K562 (cell line): ENCODE measurements at regions not wholly inside any gene's neighbourhood (a gene's known extent, or its start where the extent isn't known, plus 50 kb on each side); places are given as distances from the start of the nearest gene placed in this dataset.

Source experiments
- ATAC-seq: fragments of 200-7000 bp; cut with Tn5 transposase; 3 replicates; pipeline ENCODE4 v1.9.1; 2020; ENCODE audit warnings: moderate library complexity
- BruUV-seq: library from RNA; stranded (reverse); fragments of 400-500 nt; replicated peaks from 2 replicates; lab custom pipeline; 2021; lab: Mats Ljungman, UMichigan
- CTCF ChIA-PET: fragments of 300-600 bp; formaldehyde crosslinking; extraction: SDS; loops from one replicate; lab custom pipeline; 2021; ENCODE audit warnings: low intra/inter-chr PET ratio; lab: Yijun Ruan, JAX
- POLR2A ChIA-PET: fragments of 300-600, 350-650 bp; sonication (Branson Sonifier 250); formaldehyde crosslinking; extraction: SDS; loops from one replicate; lab custom pipeline; 2021; ENCODE audit warnings: antibody characterized with exemption, inconsistent platforms; lab: Yijun Ruan, JAX
- DNase-seq, 4 experiments: peaks; one replicate each; pipeline versions ENCODE4 v3.0.0 to v3.0.0-alpha.2; 2011 to 2018; ENCODE audit warnings: low spot score in 3 of 4, mixed read lengths in 3 of 4; ENCODE audit errors: extremely low read depth in 1 of 4
- FAIRE-seq: peaks from 2 replicates; lab custom pipeline; 2011; peaks lifted over from hg19 to GRCh38; lab: Jason Lieb, UNC
- H2AFZ ChIP-seq: 2 replicates; pipeline ENCODE4 v1.6.0; 2011; ENCODE audit warnings: low read depth, low read length, control low read depth, inconsistent platforms
- H3K27ac ChIP-seq: fragments of 200-600 bp; 3 replicates; pipeline ENCODE4 v1.8.0; 2011; ENCODE audit warnings: low read depth, mild to moderate bottlenecking, control low read depth, inconsistent platforms, low read length, moderate library complexity, mixed read lengths; ENCODE audit errors: extremely low read depth
- H3K27me3 ChIP-seq, 2 experiments: fragments of 300-600 bp in 1 of 2; 2 replicates in 1 of 2; 3 replicates in 1 of 2; pipeline versions ENCODE4 v1.6.0 to v1.8.0; 2011; ENCODE audit warnings: inconsistent platforms in 2 of 2, low read length in 2 of 2, mild to moderate bottlenecking in 1 of 2, mixed read lengths in 1 of 2, moderate library complexity in 1 of 2; ENCODE audit not compliant: control insufficient read depth in 2 of 2, insufficient read depth in 2 of 2
- H3K36me3 ChIP-seq: fragments of 300-600 bp; 3 replicates; pipeline ENCODE4 v1.8.0; 2011; ENCODE audit warnings: mild to moderate bottlenecking, low read length, inconsistent platforms; ENCODE audit not compliant: control insufficient read depth, insufficient read depth
- H3K4me1 ChIP-seq, 2 experiments: fragments of 200-600 bp in 1 of 2; replicated peaks in 1 of 2; 2 replicates in 1 of 2; 3 replicates in 1 of 2; pipeline versions ENCODE4 v1.5.1 to v1.8.0; 2011; ENCODE audit warnings: inconsistent platforms in 2 of 2, low read length in 2 of 2, mild to moderate bottlenecking in 1 of 2, mixed read lengths in 1 of 2, moderate library complexity in 1 of 2; ENCODE audit not compliant: control insufficient read depth in 2 of 2, insufficient read depth in 2 of 2
- H3K4me2 ChIP-seq: 2 replicates; pipeline ENCODE4 v1.6.1; 2011; ENCODE audit warnings: low read length, control low read depth, inconsistent platforms, mixed read lengths; ENCODE audit not compliant: insufficient read depth
- H3K4me3 ChIP-seq: fragments of 200-600 bp; sonication (generic), shearing (Covaris generic); 2 replicates; pipeline ENCODE4 v1.5.1; 2016; ENCODE audit warnings: control low read depth, inconsistent platforms
- H3K79me2 ChIP-seq: fragments of 200-600 bp; 3 replicates; pipeline ENCODE4 v1.8.0; 2011; ENCODE audit warnings: low read length, inconsistent platforms; ENCODE audit not compliant: control insufficient read depth, insufficient read depth
- H3K9ac ChIP-seq, 2 experiments: 2 replicates each; pipeline versions ENCODE4 v1.6.0 to v1.6.1; 2011; ENCODE audit warnings: low read depth in 2 of 2, low read length in 2 of 2, control low read depth in 1 of 2, inconsistent platforms in 1 of 2, mild to moderate bottlenecking in 1 of 2, mixed read lengths in 1 of 2; ENCODE audit not compliant: insufficient read depth in 1 of 2
- H3K9me1 ChIP-seq: one replicate; pipeline ENCODE4 v1.6.0; 2011; ENCODE audit warnings: inconsistent platforms, mild to moderate bottlenecking, low read length, moderate library complexity; ENCODE audit not compliant: control insufficient read depth, insufficient read depth
- H3K9me3 ChIP-seq: replicated peaks from 2 replicates; pipeline ENCODE4 v1.5.1; 2011; ENCODE audit warnings: low read depth, low read length, inconsistent platforms; ENCODE audit not compliant: control insufficient read depth, insufficient read depth
- H4K20me1 ChIP-seq: replicated peaks from 2 replicates; pipeline ENCODE4 v1.6.1; 2011; ENCODE audit warnings: low read length, inconsistent platforms, mixed read lengths; ENCODE audit not compliant: control insufficient read depth, insufficient read depth
- DLX4 ChIP-seq: fragments of 250-450 bp; sonication (Bioruptor Pico); IDR thresholded peaks from 2 replicates; pipeline ENCODE4 v1.6.1; 2021; ENCODE audit warnings: mild to moderate bottlenecking
- GATA2 ChIP-seq: sonication (generic); formaldehyde crosslinking; IDR thresholded peaks from 2 replicates; pipeline ENCODE4 v1.4.0; 2020; ENCODE audit warnings: mild to moderate bottlenecking, missing genetic modification reagents
- ID3 ChIP-seq, 2 experiments: fragments of 250-450 bp in 1 of 2; fragments of 450-650 bp in 1 of 2; sonication (Bioruptor Pico) in 1 of 2; IDR thresholded peaks; 2 replicates each; pipeline versions ENCODE4 v1.6.1 to v1.8.0; 2016 to 2021; ENCODE audit warnings: mild to moderate bottlenecking in 2 of 2, moderate library complexity in 2 of 2, missing compliant biosample characterization in 1 of 2, missing genetic modification characterization in 1 of 2
- IFI16 ChIP-seq: fragments of 250-450 bp; sonication (Bioruptor Pico); IDR thresholded peaks from 2 replicates; pipeline ENCODE4 v2.1.2; 2022; ENCODE audit warnings: mild to moderate bottlenecking, inconsistent platforms
- IRF9 ChIP-seq: fragments of 450-650 bp; IDR thresholded peaks from 2 replicates; pipeline ENCODE4 v1.6.1; 2016; ENCODE audit warnings: missing biosample characterization, missing genetic modification characterization
- KLF16 ChIP-seq: IDR thresholded peaks from 2 replicates; pipeline ENCODE4 v1.6.1; 2016; ENCODE audit warnings: antibody characterized with exemption
- LCOR ChIP-seq: sonication (generic); formaldehyde crosslinking; IDR thresholded peaks from 2 replicates; pipeline ENCODE4 v1.8.0; 2022; ENCODE audit warnings: mild to moderate bottlenecking, missing genetic modification reagents
- NFATC3 ChIP-seq: fragments of 450-650 bp; IDR thresholded peaks from 2 replicates; pipeline ENCODE4 v1.6.1; 2017; ENCODE audit warnings: mild to moderate bottlenecking
- NR2C1 ChIP-seq, 2 experiments: fragments of 450-650 bp; IDR thresholded peaks; 2 replicates each; pipeline ENCODE4 v1.6.1; 2017; ENCODE audit warnings: mild to moderate bottlenecking in 2 of 2, antibody characterized with exemption in 1 of 2, inconsistent platforms in 1 of 2, missing compliant biosample characterization in 1 of 2, missing genetic modification characterization in 1 of 2
- TAF9B ChIP-seq: fragments of 450-650 bp; IDR thresholded peaks from 2 replicates; pipeline ENCODE4 v1.6.1; 2018; ENCODE audit warnings: mild to moderate bottlenecking; ENCODE audit not compliant: partially characterized antibody
- TCF7L2 ChIP-seq: fragments of 150-350 bp; IDR thresholded peaks from 2 replicates; pipeline ENCODE4 v1.6.1; 2016; ENCODE audit warnings: low read depth, mild to moderate bottlenecking, low read length, moderate library complexity
- ZBTB33 ChIP-seq: sonication (generic); formaldehyde crosslinking; IDR thresholded peaks from 2 replicates; pipeline ENCODE4 v1.8.1; 2023; ENCODE audit warnings: mild to moderate bottlenecking, missing genetic modification reagents
- ZNF431 ChIP-seq: sonication (generic); formaldehyde crosslinking; IDR thresholded peaks from 2 replicates; pipeline ENCODE4 v1.8.0; 2022; ENCODE audit warnings: mild to moderate bottlenecking, missing genetic modification reagents
- ZNF584 ChIP-seq: fragments of 200-800 bp; sonication (Bioruptor generic); IDR thresholded peaks from 2 replicates; pipeline ENCODE4 v1.6.1; 2016; ENCODE audit warnings: low read depth, mild to moderate bottlenecking, missing genetic modification characterization, missing compliant biosample characterization
- WGBS: fragments of 100-300 bp; shearing (Covaris generic); methylation state at CpG from one replicate; pipeline ENCODE4 v1.1.6; 2016; ENCODE audit warnings: low coverage, mixed read lengths; ENCODE audit not compliant: insufficient coverage; ENCODE audit errors: missing lambda C conversion rate; 5-methylcytosine and 5-hydroxymethylcytosine counted together
- in situ Hi-C: fragments of 300-500 bp; cut with MboI; formaldehyde crosslinking; loops from 4 replicates; pipeline ENCODE4 v1.15.0; 2018; ENCODE audit warnings: inconsistent platforms, mixed read lengths
- intact Hi-C: fragments of 100-400 bp; cut with micrococcal nuclease; formaldehyde crosslinking; loops from 2 replicates; pipeline ENCODE4 v1.14.2; 2022

GRCh38 chr1:29632806-29633615 lies 396.7 kb downstream of the PTPRU start:
- POLR2A ChIA-PET: interaction anchor here (0.5 to 0.8 kb wide), 2 partner anchors 10 to 1047 kb away, joined by 3 to 4 read pairs; no protein-coding TSS in a partner anchor
- DNase-seq (no peak), FAIRE-seq (no peak), ATAC-seq (no peak)
- Histone ChIP-seq H3K9me1 (no peaks in the 10 kb centered on the region), H3K9me3 (no peaks in the 10 kb centered on the region), H3K4me3 (no peak overlapping the region), H2AFZ (no peak overlapping the region), H3K36me3 (no peaks in the 10 kb centered on the region), H3K27ac (no peak overlapping the region), H3K79me2 (no peaks in the 10 kb centered on the region), H4K20me1 (peaks cover 12% of the 10 kb centered on the region; the same call in 1 of the 2 replicates), H3K9ac (no peak overlapping the region; a peak in 1 of 4 replicates), H3K27me3 (peaks cover 2 to 26% of the 10 kb centered on the region in 2 experiments; a peak in 3 of 5 replicates), H3K4me1 (no peaks in the 10 kb centered on the region), H3K4me2 (no peak overlapping the region)
- under 1% methylated on average over 11 of the region's 11 CpGs for WGBS
- intact Hi-C loops (no loop called here), in situ Hi-C loops (no loop called here)
- no TSS peak for BruUV-seq
- CTCF ChIA-PET: no interaction called here
- TF ChIP-seq TCF7L2 (no peak), ID3 (CRISPR knock-in tag; IDR thresholded peaks at IDR 0.05) (no peak), ID3 (tag; IDR thresholded peaks at IDR 0.05) (no peak), LCOR (CRISPR knock-in tag) (no peak), NR2C1 (IDR thresholded peaks at IDR 0.05) (no peak), NR2C1 (tag; IDR thresholded peaks at IDR 0.05) (no peak), IRF9 (no peak), TAF9B (no peak), ZNF431 (no peak), KLF16 (no peak), GATA2 (no peak), IFI16 (CRISPR knock-in tag) (no peak), DLX4 (CRISPR knock-in tag) (no peak), NFATC3 (no peak), ZBTB33 (no peak), ZNF584 (CRISPR knock-in tag) (no peak)
